ENCODE measurements at regions not wholly inside any gene's neighbourhood (a gene's known extent, or its start where the extent isn't known, plus 50 kb on each side); places are given as distances from the start of the nearest gene placed in this dataset.
A peak's percentile ranks its signal among the peaks of the same experiment; 100 is the strongest.

DNA sequence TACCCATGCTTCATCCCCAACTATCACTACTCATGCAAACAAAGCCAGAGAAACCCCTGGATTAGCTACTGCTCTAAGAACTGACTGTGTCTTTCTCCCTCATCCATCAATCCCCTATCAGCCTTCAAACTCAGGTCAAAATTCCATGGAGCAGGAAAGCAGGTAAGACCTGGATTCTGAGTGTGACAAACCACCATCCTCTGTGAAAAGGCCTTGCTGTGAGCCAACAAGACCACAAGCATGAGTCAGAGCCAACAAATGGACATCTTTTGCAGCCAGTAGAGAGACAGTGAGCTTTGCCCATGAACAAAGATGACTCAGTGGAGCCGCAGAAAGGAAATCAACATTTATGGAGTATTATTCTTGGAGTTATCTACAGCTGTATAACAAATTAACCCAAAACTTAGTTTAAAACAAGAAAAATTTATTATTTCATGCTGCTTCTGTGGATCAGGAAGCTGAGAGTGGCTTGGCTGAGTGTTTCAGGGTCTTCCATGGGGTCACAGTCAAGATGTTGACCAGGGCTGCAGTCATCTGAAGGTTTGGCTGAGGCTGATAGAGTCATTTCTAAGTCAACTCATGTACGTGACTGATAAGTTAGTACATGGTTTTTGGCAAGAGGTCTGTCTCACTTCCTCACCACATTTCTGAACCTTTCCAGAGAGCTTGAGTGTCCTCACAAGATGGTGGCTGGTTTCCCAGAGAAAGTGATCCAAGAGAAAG lies 61.1 kb downstream of the PITPNM2 start:
- H3K4me1 Mint-ChIP-seq, result peaks cover 27 to 57% (median 28%) of the 10 kb centered on the region in 4 donors
- DNase-seq (no peak), ATAC-seq (no peak)
- H3K9me3 Mint-ChIP-seq, result no peaks in the 10 kb centered on the region
- POLR2A ChIA-PET, result interaction anchor here (0.9 to 1.6 kb wide), 3 partner anchors 14 to 31 kb away, joined by 3 to 5 read pairs (median 4); no protein-coding TSS in a partner anchor
- H3K27ac Mint-ChIP-seq, result peak overlapping the region in 6 of 10 donors; percentile 37 to 85 (median 54)
- no peak overlapping the region for H3K4me3 Mint-ChIP-seq
- H3K36me3 Mint-ChIP-seq, result peaks cover 0 to 2% (median 0%) of the 10 kb centered on the region in 3 donors
- H3K27me3 Mint-ChIP-seq, result no peaks in the 10 kb centered on the region

GRCh38 chr12:123089140-123089539 lies 61.8 kb downstream of the PITPNM2 start:
- H3K4me1 Mint-ChIP-seq, result peaks cover 24 to 63% (median 27%) of the 10 kb centered on the region in 4 donors
- peaks cover 0 to 2% (median 0%) of the 10 kb centered on the region in 3 donors for H3K36me3 Mint-ChIP-seq
- H3K27me3 Mint-ChIP-seq, result no peaks in the 10 kb centered on the region
- peak overlapping the region in 4 of 10 donors; percentile 37 to 85 (median 54) for H3K27ac Mint-ChIP-seq
- no peak for DNase-seq
- no peak overlapping the region for H3K4me3 Mint-ChIP-seq
- no peaks in the 10 kb centered on the region for H3K9me3 Mint-ChIP-seq
- no peak for ATAC-seq
- POLR2A ChIA-PET, result interaction anchor here (0.5 to 1.6 kb wide), 3 partner anchors 11 to 32 kb away, joined by 3 to 5 read pairs (median 3); no protein-coding TSS in a partner anchor

GRCh38 chr12:123085730-123086487 lies 65.0 kb downstream of the PITPNM2 start:
- no peaks in the 10 kb centered on the region for H3K9me3 Mint-ChIP-seq

GRCh38 chr12:123085066-123085465 lies 65.8 kb downstream of the PITPNM2 start:
- H3K27me3 Mint-ChIP-seq, result no peaks in the 10 kb centered on the region
- H3K4me3 Mint-ChIP-seq, result peak overlapping the region in 1 of 10 donors; percentile 28
- peaks cover 23 to 64% (median 38%) of the 10 kb centered on the region in 4 donors for H3K4me1 Mint-ChIP-seq
- H3K27ac Mint-ChIP-seq, result peak overlapping the region in 7 of 10 donors; percentile 2 to 79 (median 71)
- POLR2A ChIA-PET, result interaction anchor here (0.6 to 1.7 kb wide), 3 partner anchors 8 to 148 kb away, joined by 3 to 5 read pairs (median 4); partner anchors contain the start of genes MPHOSPH9 and MTRFR
- peaks cover 0 to 2% (median 0%) of the 10 kb centered on the region in 3 donors for H3K36me3 Mint-ChIP-seq
- no peaks in the 10 kb centered on the region for H3K9me3 Mint-ChIP-seq
- ATAC-seq (no peak), DNase-seq (no peak)

More at GRCh38 chr12:123085730-123086487, 65.0 kb downstream of the PITPNM2 start:
- H3K4me1 Mint-ChIP-seq, result peaks cover 23 to 65% (median 39%) of the 10 kb centered on the region in 4 donors
- ATAC-seq (peak in 1 of 2 donors; percentile 30), DNase-seq (no peak)
- no peak overlapping the region for H3K4me3 Mint-ChIP-seq
- H3K27me3 Mint-ChIP-seq, result no peaks in the 10 kb centered on the region
- H3K36me3 Mint-ChIP-seq, result peaks cover 0 to 2% (median 0%) of the 10 kb centered on the region in 3 donors
- H3K27ac Mint-ChIP-seq, result peak overlapping the region in 5 of 10 donors; percentile 4 to 76 (median 68)
- POLR2A ChIA-PET, result no interaction called here

GRCh38 chr12:123083661-123084571 lies 67.0 kb downstream of the PITPNM2 start:
- H3K36me3 Mint-ChIP-seq, result no peaks in the 10 kb centered on the region
- ATAC-seq, result no peak
- H3K4me1 Mint-ChIP-seq, result peaks cover 21 to 59% (median 39%) of the 10 kb centered on the region in 4 donors
- no peak for DNase-seq
- no peaks in the 10 kb centered on the region for H3K27me3 Mint-ChIP-seq
- peak overlapping the region in 6 of 10 donors; percentile 8 to 85 (median 66) for H3K27ac Mint-ChIP-seq
- POLR2A ChIA-PET, result interaction anchor here (0.5 to 1.7 kb wide), 4 partner anchors 8 to 207 kb away, joined by 3 to 5 read pairs (median 4); partner anchors contain the start of genes MPHOSPH9 and MTRFR
- no peaks in the 10 kb centered on the region for H3K9me3 Mint-ChIP-seq
- peak overlapping the region in 1 of 10 donors; percentile 60 for H3K4me3 Mint-ChIP-seq

- no peaks in the 10 kb centered on the region for H3K9me3 Mint-ChIP-seq
- POLR2A ChIA-PET, result interaction anchor here (1.2 kb wide), 1 partner anchor 41 kb away, joined by 3 read pairs; no protein-coding TSS in a partner anchor
- DNase-seq (no peak), ATAC-seq (no peak)
- H3K27me3 Mint-ChIP-seq, result no peaks in the 10 kb centered on the region
- peaks cover 23 to 66% (median 61%) of the 10 kb centered on the region in 4 donors for H3K4me1 Mint-ChIP-seq
- no peaks in the 10 kb centered on the region for H3K36me3 Mint-ChIP-seq
- peak overlapping the region in 7 of 10 donors; percentile 13 to 79 (median 43) for H3K27ac Mint-ChIP-seq
- H3K4me3 Mint-ChIP-seq, result no peak overlapping the region
Measured at GRCh38 chr12:123080634-123081033, 70.3 kb downstream of the PITPNM2 start.

GRCh38 chr12:123078531-123079155 lies 72.2 kb downstream of the PITPNM2 start:
- no peaks in the 10 kb centered on the region for H3K9me3 Mint-ChIP-seq
- no peak for ATAC-seq
- no peaks in the 10 kb centered on the region for H3K36me3 Mint-ChIP-seq
- H3K4me1 Mint-ChIP-seq, result peaks cover 33 to 72% (median 65%) of the 10 kb centered on the region in 4 donors
- H3K27me3 Mint-ChIP-seq, result no peaks in the 10 kb centered on the region
- peak overlapping the region in 1 of 10 donors; percentile 60 for H3K4me3 Mint-ChIP-seq
- POLR2A ChIA-PET, result interaction anchor here (0.6 kb wide), 1 partner anchor 36 kb away, joined by 3 read pairs; no protein-coding TSS in a partner anchor
- peak overlapping the region in 9 of 10 donors; percentile 18 to 92 (median 80) for H3K27ac Mint-ChIP-seq
- DNase-seq, result no peak

GRCh38 chr12:123078120-123078465 lies 72.8 kb downstream of the PITPNM2 start:
- no peaks in the 10 kb centered on the region for H3K36me3 Mint-ChIP-seq
- no peak for ATAC-seq

GRCh38 chr12:123077298-123078119 lies 73.4 kb downstream of the PITPNM2 start:
- H3K4me3 Mint-ChIP-seq, result peak overlapping the region in 6 of 10 donors; percentile 18 to 98 (median 94)
- DNase-seq, result no peak
- peaks cover 33 to 71% (median 66%) of the 10 kb centered on the region in 4 donors for H3K4me1 Mint-ChIP-seq
- no peaks in the 10 kb centered on the region for H3K27me3 Mint-ChIP-seq
- ATAC-seq, result no peak
- no peaks in the 10 kb centered on the region for H3K9me3 Mint-ChIP-seq
- peak overlapping the region; percentile 94 to 99 (median 96) for H3K27ac Mint-ChIP-seq
- POLR2A ChIA-PET, result interaction anchor here (1.2 to 3.8 kb wide), 5 partner anchors 29 to 156 kb away, joined by 4 to 47 read pairs (median 16); partner anchors contain the start of genes MPHOSPH9, MTRFR and PITPNM2
- no peaks in the 10 kb centered on the region for H3K36me3 Mint-ChIP-seq

More at GRCh38 chr12:123078120-123078465, 72.8 kb downstream of the PITPNM2 start:
- peak overlapping the region in 1 of 10 donors; percentile 83 for H3K27ac Mint-ChIP-seq
- POLR2A ChIA-PET, result no interaction called here
- H3K27me3 Mint-ChIP-seq, result no peaks in the 10 kb centered on the region
- no peak for DNase-seq
- H3K9me3 Mint-ChIP-seq, result no peaks in the 10 kb centered on the region
- H3K4me1 Mint-ChIP-seq, result peaks cover 34 to 73% (median 66%) of the 10 kb centered on the region in 4 donors
- no peak overlapping the region for H3K4me3 Mint-ChIP-seq

- no peaks in the 10 kb centered on the region for H3K36me3 Mint-ChIP-seq
- ATAC-seq (peak; percentile 30 to 59), DNase-seq (peak in 7 of 10 donors; percentile 16 to 35 (median 32))
- no peaks in the 10 kb centered on the region for H3K9me3 Mint-ChIP-seq
- H3K4me1 Mint-ChIP-seq, result peaks cover 33 to 72% (median 70%) of the 10 kb centered on the region in 4 donors
- peak overlapping the region; percentile 94 to 99 (median 96) for H3K27ac Mint-ChIP-seq
- H3K27me3 Mint-ChIP-seq, result no peaks in the 10 kb centered on the region
- peak overlapping the region; percentile 82 to 98 (median 94) for H3K4me3 Mint-ChIP-seq
- POLR2A ChIA-PET, result interaction anchor here (0.6 to 3.8 kb wide), 9 partner anchors 30 to 159 kb away, joined by 4 to 47 read pairs (median 12); partner anchors contain the start of genes MPHOSPH9, MTRFR and PITPNM2
Measured at GRCh38 chr12:123076604-123077297, 74.1 kb downstream of the PITPNM2 start.
